AG09319 (cell line): ENCODE measurements at regions not wholly inside any gene's neighbourhood (a gene's known extent, or its start where the extent isn't known, plus 50 kb on each side); places are given as distances from the start of the nearest gene placed in this dataset.

Experiments
- DNase-seq: peaks from one replicate; pipeline ENCODE4 v3.0.0-alpha.2; 2010; ENCODE audit warnings: low read depth; ENCODE audit errors: extremely low read depth
- CTCF ChIP-seq: IDR thresholded peaks from 2 replicates; pipeline ENCODE4 v1.5.1; 2011; ENCODE audit warnings: low read depth, mild to moderate bottlenecking, inconsistent platforms, low read length, moderate library complexity

- no peak for TF ChIP-seq CTCF
- no peak for DNase-seq
These were observed 606.7 kb downstream of the STIM2 start for GRCh38 chr4:27467351-27467750.

GRCh38 chr4:27472364-27472763 lies 611.7 kb downstream of the STIM2 start:
- TF ChIP-seq CTCF = no peak
- DNase-seq = no peak

DNA sequence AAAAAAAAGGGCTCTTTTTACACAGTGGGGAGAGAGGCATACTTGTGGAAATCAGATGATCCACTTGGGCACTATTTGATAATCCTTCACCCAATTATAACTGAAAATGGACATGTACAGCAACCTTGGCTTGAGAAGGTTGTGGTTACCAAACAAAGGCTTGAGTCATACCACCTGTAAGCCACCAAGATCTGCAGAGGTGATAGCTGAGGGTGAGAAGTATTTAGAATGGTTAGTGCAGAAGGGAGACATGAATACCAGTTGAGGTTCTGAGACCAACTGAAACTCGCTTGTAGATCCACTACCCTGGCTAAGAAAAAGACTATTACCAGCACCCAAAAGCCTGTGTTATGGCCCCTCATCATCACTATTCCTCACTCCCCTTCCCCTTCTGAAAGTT lies 614.0 kb downstream of the STIM2 start:
- DNase-seq = no peak
- TF ChIP-seq CTCF = no peak

DNA sequence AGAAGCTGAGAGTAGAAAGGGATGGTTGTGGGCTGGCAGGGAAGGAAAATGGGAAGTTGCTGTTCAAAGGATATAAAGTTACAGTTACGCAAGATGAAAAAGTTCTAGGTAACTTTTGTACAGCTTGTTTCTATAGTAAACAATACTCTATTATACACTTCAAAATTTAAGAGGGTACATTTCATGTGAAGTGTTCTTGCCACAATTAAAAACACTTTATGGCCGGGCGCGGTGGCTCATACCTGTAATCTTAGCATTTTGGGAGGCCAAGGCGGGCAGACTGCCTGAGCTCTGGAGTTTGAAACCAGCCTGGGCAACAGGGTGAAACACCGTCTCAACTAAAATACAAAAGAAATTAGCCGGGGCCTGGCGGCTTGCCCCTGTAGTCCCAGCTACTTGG lies 623.6 kb downstream of the STIM2 start:
- TF ChIP-seq CTCF = no peak
- DNase-seq = no peak

- DNase-seq = no peak
- TF ChIP-seq CTCF = no peak
These were observed 629.7 kb downstream of the STIM2 start for GRCh38 chr4:27490315-27490714.

DNA sequence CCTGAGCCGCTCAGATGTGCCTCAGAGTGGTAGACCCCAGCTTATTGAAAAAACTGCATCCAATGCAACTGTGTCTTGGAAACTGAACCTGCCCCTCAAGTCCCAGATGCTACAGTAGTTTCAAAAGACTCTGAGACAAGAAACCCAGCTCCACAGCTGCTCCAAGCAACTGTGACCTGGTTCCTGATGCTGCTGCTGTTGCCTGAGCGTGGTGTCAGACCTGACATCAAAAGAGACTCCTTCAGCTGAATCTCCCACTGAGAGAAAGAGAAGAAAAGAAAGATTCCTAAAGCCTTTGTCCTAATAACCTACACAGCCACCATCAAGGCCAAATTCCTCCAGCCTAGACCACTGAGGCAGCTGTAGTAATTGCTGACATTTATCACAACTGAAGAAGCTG lies 630.1 kb downstream of the STIM2 start:
- no peak for TF ChIP-seq CTCF
- no peak for DNase-seq

GRCh38 chr4:27506401-27506800 lies 645.8 kb downstream of the STIM2 start:
- no peak for TF ChIP-seq CTCF
- no peak for DNase-seq
